Calu3 (cell line): ENCODE measurements at regions not wholly inside any gene's neighbourhood (a gene's known extent, or its start where the extent isn't known, plus 50 kb on each side); places are given as distances from the start of the nearest gene placed in this dataset.

Source experiments
- BruUV-seq: library from RNA; stranded (reverse); fragments of 400-500 nt; replicated peaks from 2 replicates; lab custom pipeline; 2021; lab: Mats Ljungman, UMichigan
- CTCF ChIA-PET: fragments of 300-600 bp; sonication (Branson Sonifier 250); formaldehyde crosslinking; loops from one replicate; lab custom pipeline; 2022; ENCODE audit warnings: antibody characterized with exemption; lab: Charles Lee
- DNase-seq: peaks from one replicate; pipeline ENCODE4 v3.0.0; 2022
- H3K27ac Mint-ChIP-seq: one replicate; pipeline ENCODE4 v1.8.0; 2022; ENCODE audit warnings: mixed read lengths; ENCODE audit not compliant: unreplicated experiment
- H3K27me3 Mint-ChIP-seq: one replicate; pipeline ENCODE4 v1.8.0; 2022; ENCODE audit warnings: mixed read lengths; ENCODE audit not compliant: unreplicated experiment
- H3K36me3 Mint-ChIP-seq: one replicate; pipeline ENCODE4 v1.8.0; 2022; ENCODE audit warnings: mild to moderate bottlenecking, moderate library complexity, mixed read lengths; ENCODE audit not compliant: insufficient read depth, unreplicated experiment
- H3K4me1 Mint-ChIP-seq: one replicate; pipeline ENCODE4 v1.8.0; 2022; ENCODE audit warnings: mild to moderate bottlenecking, low read depth, mixed read lengths; ENCODE audit not compliant: unreplicated experiment
- H3K4me3 Mint-ChIP-seq: one replicate; pipeline ENCODE4 v1.8.0; 2022; ENCODE audit warnings: mild to moderate bottlenecking, low read depth, moderate library complexity, mixed read lengths; ENCODE audit not compliant: unreplicated experiment
- H3K9me3 Mint-ChIP-seq: one replicate; pipeline ENCODE4 v1.8.0; 2022; ENCODE audit warnings: low read depth, mixed read lengths; ENCODE audit not compliant: unreplicated experiment
- CTCF ChIP-seq: fragments of 200-600 bp; IDR thresholded peaks from one replicate; pipeline ENCODE4 v1.8.0; 2022; ENCODE audit warnings: antibody characterized with exemption; ENCODE audit not compliant: unreplicated experiment
- intact Hi-C: fragments of 100-400 bp; cut with micrococcal nuclease; formaldehyde crosslinking; loops from one replicate; pipeline ENCODE4 v1.10.0; 2022; ENCODE audit not compliant: unreplicated experiment

DNA sequence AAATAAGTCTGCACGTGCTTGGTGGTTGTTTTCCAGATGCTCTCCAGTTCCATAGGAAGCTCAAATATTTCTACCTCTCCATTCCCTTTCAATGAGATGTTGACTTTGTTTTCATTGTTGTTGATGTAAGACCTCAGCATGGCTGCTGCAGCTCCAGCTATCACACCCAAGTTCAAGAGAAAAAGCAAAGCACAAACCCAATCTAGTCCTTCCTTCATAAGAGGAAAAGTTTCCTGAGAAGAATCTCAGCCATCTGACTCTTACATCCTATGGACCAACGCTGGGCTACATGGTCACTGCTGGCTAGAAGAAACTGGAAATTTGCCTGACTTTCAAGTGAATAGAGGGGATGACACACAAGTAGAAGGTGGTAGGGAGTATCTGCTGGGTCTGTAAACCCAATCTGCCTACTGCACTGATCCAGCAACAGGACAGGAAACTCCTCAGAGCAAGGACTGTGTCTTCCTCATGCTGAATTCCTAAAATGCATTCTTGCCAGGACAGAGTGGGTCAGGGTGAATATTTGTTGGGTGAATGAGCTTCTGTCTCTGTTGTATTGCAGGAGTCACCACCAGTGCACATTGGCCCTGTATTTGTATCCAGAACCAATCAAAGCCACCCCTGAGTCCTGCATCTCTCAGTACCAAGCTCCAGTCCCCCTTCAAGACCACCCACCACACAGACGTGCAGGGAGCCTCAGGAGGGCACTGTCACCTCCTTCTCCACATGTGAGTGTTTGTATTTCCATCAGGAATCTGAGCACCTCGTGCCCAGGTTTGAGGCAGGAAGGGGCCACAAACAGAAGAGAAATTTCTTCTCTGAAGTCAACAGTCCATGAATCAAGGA lies 118.0 kb upstream of the IGLL5 start:
- CTCF ChIA-PET: interaction anchor here (0.7 to 3.3 kb wide), 20 partner anchors 7 to 347 kb away, joined by 3 to 27 read pairs (median 4); no protein-coding TSS in a partner anchor
- Mint-ChIP-seq H3K4me1 (no peaks in the 10 kb centered on the region), H3K27me3 (peaks cover 90% of the 10 kb centered on the region), H3K27ac (no peak overlapping the region), H3K36me3 (no peaks in the 10 kb centered on the region), H3K9me3 (no peaks in the 10 kb centered on the region), H3K4me3 (no peak overlapping the region)
- no peak for TF ChIP-seq CTCF
- no peak for DNase-seq
- BruUV-seq: no TSS peak
- intact Hi-C loops: no loop called here

- peak; percentile 84 for DNase-seq
- Mint-ChIP-seq H3K27me3 (peaks cover 97% of the 10 kb centered on the region), H3K36me3 (no peaks in the 10 kb centered on the region), H3K4me3 (no peak overlapping the region), H3K27ac (no peak overlapping the region), H3K9me3 (no peaks in the 10 kb centered on the region), H3K4me1 (no peaks in the 10 kb centered on the region)
- intact Hi-C loops: no loop called here
- TF ChIP-seq CTCF: peak; percentile 84
- CTCF ChIA-PET: interaction anchor here (0.7 to 3.3 kb wide), 20 partner anchors 8 to 348 kb away, joined by 3 to 27 read pairs (median 4); no protein-coding TSS in a partner anchor
- no TSS peak for BruUV-seq
Observed at GRCh38 chr22:22770280-22770871, 117.2 kb upstream of the IGLL5 start.

- TF ChIP-seq CTCF: no peak
- Mint-ChIP-seq H3K4me3 (no peak overlapping the region), H3K9me3 (no peaks in the 10 kb centered on the region), H3K27ac (no peak overlapping the region), H3K4me1 (no peaks in the 10 kb centered on the region), H3K27me3 (peaks cover 98% of the 10 kb centered on the region), H3K36me3 (no peaks in the 10 kb centered on the region)
- DNase-seq: no peak
- intact Hi-C loops: no loop called here
- BruUV-seq: no TSS peak
- CTCF ChIA-PET: interaction anchor here (0.7 to 3.3 kb wide), 17 partner anchors 9 to 161 kb away, joined by 3 to 27 read pairs (median 5); no protein-coding TSS in a partner anchor
Observed at GRCh38 chr22:22770881-22771280, 116.7 kb upstream of the IGLL5 start.

DNA sequence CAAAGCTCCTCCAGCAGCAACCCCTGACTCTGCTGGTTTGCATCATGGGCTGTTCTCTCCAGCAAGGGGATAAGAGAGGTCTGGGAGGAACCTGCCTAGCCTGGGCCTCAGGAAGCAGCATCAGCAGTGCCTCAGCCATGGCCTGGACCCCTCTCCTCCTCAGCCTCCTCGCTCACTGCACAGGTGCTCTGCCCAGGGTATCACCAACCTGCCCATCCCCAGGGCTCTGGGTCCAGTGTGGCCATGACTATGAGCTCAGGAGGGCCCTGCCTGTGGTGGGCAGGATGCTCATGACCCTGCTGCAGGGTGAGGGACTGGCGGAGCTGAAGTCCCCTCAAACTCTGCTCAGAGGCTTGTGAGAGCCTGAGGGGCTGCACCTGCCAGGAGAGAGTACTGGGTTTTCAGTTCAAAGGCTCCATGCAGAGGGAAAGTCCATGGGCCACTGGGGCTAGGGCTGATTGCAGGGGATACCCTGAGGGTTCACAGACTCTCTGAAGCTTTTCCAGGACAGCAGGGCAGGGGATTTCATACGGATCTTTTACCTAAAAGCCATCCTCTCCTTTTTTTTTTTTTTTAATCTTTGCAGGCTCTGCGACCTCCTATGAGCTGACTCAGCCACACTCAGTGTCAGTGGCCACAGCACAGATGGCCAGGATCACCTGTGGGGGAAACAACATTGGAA lies 115.8 kb upstream of the IGLL5 start:
- Mint-ChIP-seq H3K4me1 (no peaks in the 10 kb centered on the region), H3K36me3 (no peaks in the 10 kb centered on the region), H3K9me3 (no peaks in the 10 kb centered on the region), H3K27ac (no peak overlapping the region), H3K27me3 (peaks cover 98% of the 10 kb centered on the region), H3K4me3 (no peak overlapping the region)
- DNase-seq: no peak
- BruUV-seq: no TSS peak
- intact Hi-C loops: no loop called here
- CTCF ChIA-PET: interaction anchor here (0.6 to 3.3 kb wide), 4 partner anchors 8 to 17 kb away, joined by 3 to 27 read pairs (median 5); no protein-coding TSS in a partner anchor
- TF ChIP-seq CTCF: no peak
